AG04449 (cell line): ENCODE measurements at regions not wholly inside any gene's neighbourhood (a gene's known extent, or its start where the extent isn't known, plus 50 kb on each side); places are given as distances from the start of the nearest gene placed in this dataset.
"Not testable (repeated sequence)": the region's sequence is repeated elsewhere in the genome, so short reads cannot be mapped to it uniquely, and the experiment has no call there.

ENCODE experiments used
- CTCF ChIA-PET: fragments of 350-600 bp; formaldehyde crosslinking; extraction: SDS; loops from one replicate; lab custom pipeline; 2021; ENCODE audit warnings: antibody characterized with exemption; lab: Yijun Ruan, JAX
- POLR2A ChIA-PET: fragments of 400-600, 350-600 bp; formaldehyde crosslinking; extraction: SDS; loops from one replicate; lab custom pipeline; 2020; ENCODE audit warnings: antibody characterized with exemption, inconsistent platforms; lab: Yijun Ruan, JAX
- DNase-seq: peaks from one replicate; pipeline ENCODE4 v3.0.0-alpha.2; 2010; ENCODE audit warnings: low read depth, low spot score
- H3K4me3 ChIP-seq: 2 replicates; pipeline ENCODE4 v1.5.1; 2011; ENCODE audit warnings: low read depth, mild to moderate bottlenecking, control low read depth, low read length
- CTCF ChIP-seq: IDR thresholded peaks from one replicate; pipeline ENCODE4 v1.5.1; 2011; ENCODE audit warnings: mild to moderate bottlenecking, moderate library complexity, low read length, control low read depth, inconsistent platforms; ENCODE audit not compliant: insufficient read depth; ENCODE audit errors: missing control alignments

GRCh38 chr4:118410138-118410537 is 57.3 kb upstream of the PRSS12 start:
- DNase-seq = peak; percentile 63
- TF ChIP-seq CTCF = no peak
- H3K4me3 ChIP-seq = no peak overlapping the region
- POLR2A ChIA-PET = no interaction called here
- CTCF ChIA-PET = interaction anchor here (0.7 kb wide), 1 partner anchor 57 kb away, joined by 3 read pairs; the partner anchor contains the start of gene PRSS12

- peak; percentile 74 for DNase-seq
- no peak for TF ChIP-seq CTCF
- H3K4me3 ChIP-seq = no peak overlapping the region
- POLR2A ChIA-PET = interaction anchor here (1.6 kb wide), 1 partner anchor 136 kb away, joined by 4 read pairs; no protein-coding TSS in a partner anchor
- CTCF ChIA-PET = interaction anchor here (3.8 kb wide), 1 partner anchor 65 kb away, joined by 23 read pairs; the partner anchor contains the start of gene PRSS12
Measured at GRCh38 chr4:118417325-118417724, 64.5 kb upstream of the PRSS12 start.

- not testable (repeated sequence) for H3K4me3 ChIP-seq, DNase-seq
- ChIA-PET CTCF (interaction anchor here (3.8 kb wide), 1 partner anchor 65 kb away, joined by 23 read pairs; the partner anchor contains the start of gene PRSS12), POLR2A (interaction anchor here (1.6 kb wide), 1 partner anchor 137 kb away, joined by 4 read pairs; no protein-coding TSS in a partner anchor)
Measured at GRCh38 chr4:118417800-118418199, 65.0 kb upstream of the PRSS12 start.

GRCh38 chr4:118418396-118418795 is 65.6 kb upstream of the PRSS12 start:
- ChIA-PET POLR2A (interaction anchor here (1.6 kb wide), 1 partner anchor 137 kb away, joined by 4 read pairs; no protein-coding TSS in a partner anchor), CTCF (interaction anchor here (3.8 kb wide), 1 partner anchor 66 kb away, joined by 23 read pairs; the partner anchor contains the start of gene PRSS12)
- not testable (repeated sequence) for H3K4me3 ChIP-seq, DNase-seq

- POLR2A ChIA-PET, H3K4me3 ChIP-seq, DNase-seq, CTCF ChIA-PET: not testable (repeated sequence)
Measured at GRCh38 chr4:118419626-118420025, 66.8 kb upstream of the PRSS12 start.

- CTCF ChIA-PET = interaction anchor here (0.6 to 1.6 kb wide), 12 partner anchors 10 to 145 kb away, joined by 3 to 15 read pairs (median 4); no protein-coding TSS in a partner anchor
- DNase-seq, POLR2A ChIA-PET: not testable (repeated sequence)
Measured at GRCh38 chr4:118424062-118424461, 71.3 kb upstream of the PRSS12 start.

GRCh38 chr4:118428881-118429280 is 76.1 kb upstream of the PRSS12 start:
- CTCF ChIA-PET, POLR2A ChIA-PET, DNase-seq, H3K4me3 ChIP-seq: not testable (repeated sequence)

More at GRCh38 chr4:118424062-118424461, 71.3 kb upstream of the PRSS12 start:
- TF ChIP-seq CTCF = peak; percentile 69
- H3K4me3 ChIP-seq = not testable (repeated sequence)

GRCh38 chr4:118432359-118432758 is 79.6 kb upstream of the PRSS12 start:
- CTCF ChIA-PET, DNase-seq, POLR2A ChIA-PET, H3K4me3 ChIP-seq: not testable (repeated sequence)

GRCh38 chr4:118433612-118434375 is 81.0 kb upstream of the PRSS12 start:
- H3K4me3 ChIP-seq, CTCF ChIA-PET, DNase-seq, POLR2A ChIA-PET: not testable (repeated sequence)

GRCh38 chr4:118435415-118435814 is 82.6 kb upstream of the PRSS12 start:
- H3K4me3 ChIP-seq, POLR2A ChIA-PET, CTCF ChIA-PET, DNase-seq: not testable (repeated sequence)

- POLR2A ChIA-PET, DNase-seq, CTCF ChIA-PET, H3K4me3 ChIP-seq: not testable (repeated sequence)
Measured at GRCh38 chr4:118442115-118442837, 89.5 kb upstream of the PRSS12 start.

GRCh38 chr4:118447397-118447796 is 94.6 kb upstream of the PRSS12 start:
- POLR2A ChIA-PET, DNase-seq, H3K4me3 ChIP-seq, CTCF ChIA-PET: not testable (repeated sequence)
